GM12878 (cell line): ENCODE measurements at regions not wholly inside any gene's neighbourhood (a gene's known extent, or its start where the extent isn't known, plus 50 kb on each side); places are given as distances from the start of the nearest gene placed in this dataset.

Source experiments
- ATAC-seq: fragments of 200-7000 bp; cut with Tn5 transposase; 3 replicates; pipeline ENCODE4 v1.9.1; 2020; ENCODE audit warnings: mild to moderate bottlenecking, moderate library complexity
- BruUV-seq: library from RNA; stranded (reverse); fragments of 400-500 nt; replicated peaks from 2 replicates; lab custom pipeline; 2021; lab: Mats Ljungman, UMichigan
- CTCF ChIA-PET: fragments of 300-600 bp; sonication (Branson Sonifier 250); formaldehyde crosslinking; extraction: SDS; loops from one replicate; lab custom pipeline; 2021; ENCODE audit warnings: inconsistent platforms; lab: Yijun Ruan, JAX
- POLR2A ChIA-PET: fragments of 350-600 bp; formaldehyde crosslinking; extraction: SDS; loops from one replicate; lab custom pipeline; 2021; ENCODE audit warnings: inconsistent platforms; lab: Charles Lee
- RAD21 ChIA-PET: fragments of 300-600 bp; sonication (Branson Sonifier 250); formaldehyde crosslinking; loops from one replicate; lab custom pipeline; 2023; ENCODE audit warnings: antibody characterized with exemption; ENCODE audit not compliant: unreplicated experiment; lab: Charles Lee
- SMC1A ChIA-PET: fragments of 300-600 bp; sonication (Branson Sonifier 250); formaldehyde crosslinking; loops from one replicate; lab custom pipeline; 2023; ENCODE audit not compliant: unreplicated experiment, uncharacterized antibody; lab: Charles Lee
- DNase-seq: peaks from one replicate; pipeline ENCODE4 v3.0.0-alpha.2; 2011; ENCODE audit warnings: low read depth, low spot score
- FAIRE-seq: peaks from 3 replicates; lab custom pipeline; 2011; peaks lifted over from hg19 to GRCh38; lab: Jason Lieb, UNC
- H2AFZ ChIP-seq: 2 replicates; pipeline ENCODE4 v1.6.0; 2011; ENCODE audit warnings: low read depth, low read length, control low read depth; ENCODE audit not compliant: control insufficient read depth
- H3K27ac ChIP-seq: 2 replicates; pipeline ENCODE4 v1.5.1; 2011; ENCODE audit warnings: control low read depth; ENCODE audit not compliant: control insufficient read depth, insufficient read depth
- H3K27me3 ChIP-seq, 2 experiments: replicated peaks in 1 of 2; 2 replicates each; pipeline versions ENCODE4 v1.6.0 to v1.6.1; 2011; ENCODE audit warnings: low read length in 1 of 2; ENCODE audit not compliant: control insufficient read depth in 2 of 2, insufficient read depth in 2 of 2
- H3K36me3 ChIP-seq, 2 experiments: 2 replicates each; pipeline ENCODE4 v1.5.1; 2011; ENCODE audit warnings: low read length in 1 of 2; ENCODE audit not compliant: control insufficient read depth in 2 of 2, insufficient read depth in 2 of 2
- H3K4me1 ChIP-seq: 2 replicates; pipeline ENCODE4 v1.6.1; 2011; ENCODE audit warnings: mild to moderate bottlenecking, low read length, moderate library complexity, mixed read lengths; ENCODE audit not compliant: control insufficient read depth, insufficient read depth
- H3K4me2 ChIP-seq: 2 replicates; pipeline ENCODE4 v1.6.0; 2011; ENCODE audit warnings: control low read depth; ENCODE audit not compliant: control insufficient read depth, insufficient read depth
- H3K4me3 ChIP-seq: fragments of 200-600 bp; sonication (generic); 2 replicates; pipeline ENCODE4 v1.5.1; 2016
- H3K79me2 ChIP-seq: 2 replicates; pipeline ENCODE4 v1.6.0; 2011; ENCODE audit warnings: low read length; ENCODE audit not compliant: control insufficient read depth, insufficient read depth
- H3K9ac ChIP-seq: 2 replicates; pipeline ENCODE4 v1.8.0; 2011; ENCODE audit warnings: low read length, control low read depth, mixed read lengths; ENCODE audit not compliant: control insufficient read depth, insufficient read depth
- H3K9me3 ChIP-seq: replicated peaks from 3 replicates; pipeline ENCODE4 v1.5.1; 2011; ENCODE audit warnings: mild to moderate bottlenecking, low read length; ENCODE audit not compliant: control insufficient read depth, insufficient read depth
- H4K20me1 ChIP-seq: 2 replicates; pipeline ENCODE4 v1.6.0; 2011; ENCODE audit not compliant: control insufficient read depth, insufficient read depth
- CREM ChIP-seq: IDR thresholded peaks from 2 replicates; pipeline ENCODE4 v1.6.1; 2014; ENCODE audit warnings: antibody characterized with exemption, low read depth
- EED ChIP-seq: sonication (generic); IDR thresholded peaks from 2 replicates; pipeline ENCODE4 v1.6.1; 2016; ENCODE audit warnings: antibody characterized with exemption, low read depth
- HSF1 ChIP-seq: fragments of 150-350 bp; IDR thresholded peaks from 2 replicates; pipeline ENCODE4 v1.6.1; 2014; ENCODE audit warnings: mild to moderate bottlenecking, low read depth, low read length
- IKZF1 ChIP-seq: fragments of 450-650 bp; conservative IDR thresholded peaks from 2 replicates; pipeline ENCODE4 v1.6.1; 2017; ENCODE audit warnings: antibody characterized with exemption, mild to moderate bottlenecking
- KLF5 ChIP-seq: fragments of 450-650 bp; IDR thresholded peaks from 2 replicates; pipeline ENCODE4 v1.6.1; 2014; ENCODE audit warnings: mild to moderate bottlenecking; ENCODE audit not compliant: partially characterized antibody
- NRF1 ChIP-seq: conservative IDR thresholded peaks from 2 replicates; pipeline ENCODE4 v1.6.1; 2011; ENCODE audit warnings: mild to moderate bottlenecking, low read depth, low read length, improper control_type of control experiment
- PKNOX1 ChIP-seq: fragments of 450-650 bp; IDR thresholded peaks from 2 replicates; pipeline ENCODE4 v1.6.1; 2016; ENCODE audit warnings: mild to moderate bottlenecking
- PML ChIP-seq: IDR thresholded peaks from 2 replicates; pipeline ENCODE4 v1.6.1; 2012; ENCODE audit warnings: low read length, inconsistent platforms
- POLR2A ChIP-seq: IDR thresholded peaks from 2 replicates; pipeline ENCODE4 v1.6.1; 2011; ENCODE audit warnings: low read depth, mild to moderate bottlenecking, low read length
- POLR2AphosphoS5 ChIP-seq: IDR thresholded peaks from 2 replicates; pipeline ENCODE4 v1.6.1; 2011; ENCODE audit warnings: mild to moderate bottlenecking, low read length, inconsistent platforms
- RCOR1 ChIP-seq: conservative IDR thresholded peaks from 2 replicates; pipeline ENCODE4 v1.6.1; 2012; ENCODE audit warnings: low read depth, low read length, improper control_type of control experiment
- RELA ChIP-seq: fragments of 450-650 bp; IDR thresholded peaks from 2 replicates; pipeline ENCODE4 v1.8.0; 2014; ENCODE audit warnings: borderline replicate concordance; ENCODE audit not compliant: partially characterized antibody
- SIX5 ChIP-seq: IDR thresholded peaks from 2 replicates; pipeline ENCODE4 v1.6.1; 2011; ENCODE audit warnings: mild to moderate bottlenecking, low read depth, low read length, moderate library complexity; ENCODE audit not compliant: severe bottlenecking
- SPI1 ChIP-seq: IDR thresholded peaks from 2 replicates; pipeline ENCODE4 v1.6.1; 2011; ENCODE audit warnings: low read depth, mild to moderate bottlenecking, low read length, moderate library complexity, borderline replicate concordance; ENCODE audit not compliant: insufficient read depth
- SREBF2 ChIP-seq: IDR thresholded peaks from 2 replicates; pipeline ENCODE4 v1.6.1; 2012; ENCODE audit warnings: mild to moderate bottlenecking, low read length
- SRF ChIP-seq, 2 experiments: IDR thresholded peaks; 2 replicates each; pipeline ENCODE4 v1.6.1; 2011; ENCODE audit warnings: low read depth in 2 of 2, low read length in 2 of 2, mild to moderate bottlenecking in 1 of 2, moderate library complexity in 1 of 2
- TBL1XR1 ChIP-seq: IDR thresholded peaks from 2 replicates; pipeline ENCODE4 v1.6.1; 2012; ENCODE audit warnings: low read depth, low read length, improper control_type of control experiment
- whole genome bisulfite sequencing: methylation state at CpG from one replicate; pipeline ENCODE4 v1.1.6; 2016; ENCODE audit warnings: low lambda C conversion rate; ENCODE audit not compliant: insufficient replicate concordance, insufficient coverage; ENCODE audit errors: missing lambda C conversion rate; 5-methylcytosine and 5-hydroxymethylcytosine counted together
- in situ Hi-C: fragments of 300-500 bp; cut with MboI; formaldehyde crosslinking; loops from 9 replicates; pipeline ENCODE4 v1.14.3; 2018; ENCODE audit warnings: mixed read lengths
- intact Hi-C: fragments of 100-400 bp; cut with micrococcal nuclease; formaldehyde crosslinking; loops from one replicate; pipeline ENCODE4 v1.14.2; 2022; ENCODE audit not compliant: unreplicated experiment

- DNase-seq (peak; percentile 21), ATAC-seq (peak; percentile 79), FAIRE-seq (peak; percentile 35)
- ChIA-PET RAD21 (no interaction called here), POLR2A (interaction anchor here (0.7 kb wide), 1 partner anchor 8 kb away, joined by 3 read pairs; no protein-coding TSS in a partner anchor), CTCF (interaction anchor here (0.7 to 0.8 kb wide), 2 partner anchors 11 to 28 kb away, joined by 3 read pairs; no protein-coding TSS in a partner anchor), SMC1A (interaction anchor here (0.6 to 1.9 kb wide), 10 partner anchors 11 to 113 kb away, joined by 3 to 5 read pairs (median 4); no protein-coding TSS in a partner anchor)
- Histone ChIP-seq H2AFZ (peak overlapping the region; percentile 95), H3K79me2 (no peaks in the 10 kb centered on the region), H3K4me2 (peak overlapping the region; percentile 69), H3K36me3 (no peaks in the 10 kb centered on the region), H3K9ac (peak overlapping the region; percentile 58; the same call in 1 of the 2 replicates), H3K27ac (peak overlapping the region; percentile 74), H3K9me3 (no peaks in the 10 kb centered on the region; the same call in 2 of the 3 replicates), H4K20me1 (no peaks in the 10 kb centered on the region), H3K27me3 (no peaks in the 10 kb centered on the region), H3K4me1 (peaks cover 3% of the 10 kb centered on the region; the same call in 1 of the 2 replicates), H3K4me3 (peak overlapping the region; percentile 60)
- BruUV-seq = no TSS peak
- no peak for TF ChIP-seq SREBF2
- TF ChIP-seq SIX5 = no peak
- no peak for TF ChIP-seq SRF (IDR thresholded peaks at IDR 0.05; ENCODE audit: low read depth in 2 of 2, low read length in 2 of 2)
- TF ChIP-seq TBL1XR1 = no peak
- no peak for TF ChIP-seq HSF1
- TF ChIP-seq CREM = no peak
- TF ChIP-seq PML = peak; percentile 25; the same call in 1 of the 2 replicates
- TF ChIP-seq POLR2A = peak; percentile 37; the same call in 1 of the 2 replicates
- TF ChIP-seq RCOR1 = no peak
- 0 out of 2 replicates have a peak, but pooled peaks have one; percentile 30 for TF ChIP-seq IKZF1
- TF ChIP-seq PKNOX1 = peak; percentile 25; the same call in 1 of the 2 replicates
- no peak for TF ChIP-seq KLF5
- no peak for TF ChIP-seq RELA
- peak; percentile 21; the same call in 1 of the 2 replicates for TF ChIP-seq SPI1
- TF ChIP-seq EED = peak; percentile 34; the same call in 1 of the 2 replicates
- no peak for TF ChIP-seq NRF1
- TF ChIP-seq POLR2AphosphoS5 = peak; percentile 56
- 59% methylated on average over 6 of the region's 6 CpGs for WGBS
- in situ Hi-C loops (no loop called here), intact Hi-C loops (no loop called here)
Observed at GRCh38 chr12:115354007-115354890, 670.3 kb upstream of the TBX3 start.
